GM21737 (cell line): ENCODE measurements at regions not wholly inside any gene's neighbourhood (a gene's known extent, or its start where the extent isn't known, plus 50 kb on each side); places are given as distances from the start of the nearest gene placed in this dataset.

Experiments
- ATAC-seq: cut with Tn5 transposase; IDR thresholded peaks from one replicate; pipeline ENCODE4 v1.9.1; 2021; ENCODE audit warnings: mild to moderate bottlenecking, moderate library complexity; ENCODE audit not compliant: unreplicated experiment

GRCh38 chr3:152185891-152186630, 82.7 kb upstream of the MBNL1 start:
- ATAC-seq = no peak

DNA sequence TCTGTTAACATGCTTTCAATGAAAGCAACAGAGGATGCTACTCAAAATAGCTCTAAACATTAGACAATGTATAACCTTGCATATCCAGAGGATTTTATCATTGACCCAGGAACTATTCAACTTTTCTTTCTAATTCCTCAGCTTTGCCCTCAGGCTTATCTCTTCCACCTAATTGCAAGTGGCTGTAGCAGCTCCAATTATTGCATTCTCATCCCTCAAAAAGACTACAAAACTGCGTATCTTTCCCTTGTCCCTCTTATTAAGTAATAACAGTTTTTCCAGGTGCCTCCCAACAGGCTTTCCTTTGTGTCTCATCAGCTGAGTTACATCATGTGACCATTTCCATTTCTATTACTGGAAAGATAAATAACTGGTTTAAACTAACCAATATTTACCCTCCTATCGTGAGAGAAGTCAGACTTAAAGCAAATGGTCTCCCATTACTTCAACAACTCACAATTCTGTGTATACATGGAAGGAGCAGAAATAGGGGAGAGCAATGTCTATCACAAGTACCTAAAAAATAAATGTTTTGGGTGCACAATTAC, 78.0 kb upstream of the MBNL1 start:
- no peak for ATAC-seq

DNA sequence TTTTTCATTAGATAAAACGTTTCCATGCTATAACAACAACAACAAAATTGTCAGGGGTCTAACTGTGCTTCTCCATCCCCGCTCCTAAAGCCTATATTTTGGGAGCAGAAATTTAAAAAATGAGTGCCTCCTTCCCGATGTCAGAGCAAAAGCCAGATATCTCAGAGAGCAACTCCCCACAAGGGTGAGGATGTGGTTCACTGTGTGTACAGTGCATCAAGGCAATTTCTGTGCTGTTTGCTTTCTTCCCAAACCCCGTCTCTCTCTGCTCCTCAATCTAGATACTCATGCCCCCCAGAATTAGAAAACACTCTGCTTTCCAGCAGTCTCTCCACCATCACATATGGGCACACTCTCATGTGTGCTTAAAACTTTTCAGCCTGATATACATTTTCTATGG, 76.7 kb upstream of the MBNL1 start:
- ATAC-seq = no peak

DNA sequence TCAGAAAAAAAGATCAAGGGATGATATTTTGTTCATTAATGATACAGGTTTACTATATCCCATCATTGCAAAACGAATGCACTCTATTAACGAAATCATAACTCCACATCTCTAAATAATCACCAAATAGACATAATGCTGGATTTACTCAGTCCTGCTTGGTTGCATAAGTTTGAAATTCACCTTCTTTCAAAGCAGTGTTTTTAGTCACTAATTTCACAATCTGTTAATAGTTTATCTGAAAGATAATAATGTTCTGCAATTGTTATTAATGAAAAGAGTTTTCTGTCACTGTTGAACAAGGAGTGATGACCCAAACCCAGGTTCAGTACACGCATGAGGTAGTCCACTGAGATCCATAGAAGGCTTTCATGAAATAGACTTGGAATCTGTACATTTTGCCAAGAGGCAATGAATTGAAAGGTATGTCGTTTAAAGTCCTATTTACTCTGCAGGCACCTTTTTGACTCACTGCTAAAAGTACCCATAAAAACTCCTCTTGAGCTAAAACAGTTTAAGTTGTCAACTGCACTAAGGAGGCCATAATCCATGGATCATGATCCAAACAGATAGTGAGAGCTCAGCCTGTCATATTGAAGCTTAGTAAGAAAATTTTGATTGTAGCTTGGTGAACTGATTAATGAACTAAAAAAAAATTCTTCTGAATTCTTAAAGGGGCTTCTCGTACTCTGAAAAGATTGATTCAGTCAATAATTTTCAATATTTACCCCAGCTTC, 75.6 kb upstream of the MBNL1 start:
- peak; percentile 1 for ATAC-seq

- peak; percentile 55 for ATAC-seq
Measured at GRCh38 chr3:152193673-152194267, 75.0 kb upstream of the MBNL1 start.

GRCh38 chr3:152195206-152195605, 73.5 kb upstream of the MBNL1 start:
- ATAC-seq = no peak

DNA sequence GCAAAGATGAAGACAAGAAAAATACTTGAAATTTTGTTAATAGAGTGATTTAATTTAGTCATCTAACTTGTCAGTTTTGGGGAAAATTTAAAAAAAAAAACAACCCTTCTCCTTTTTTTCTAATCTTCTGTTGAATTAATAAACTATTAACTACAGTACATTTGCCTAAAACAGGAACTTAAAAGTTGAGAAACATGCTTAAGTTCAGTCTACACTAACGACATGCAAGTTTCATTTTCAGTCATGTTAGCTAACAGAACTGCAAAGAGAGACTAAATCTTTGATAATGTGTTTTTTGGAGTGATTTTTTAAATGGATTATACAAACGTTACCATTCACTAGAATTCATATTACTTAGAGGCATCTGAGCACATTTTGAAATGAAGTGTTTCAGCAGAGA, 71.9 kb upstream of the MBNL1 start:
- ATAC-seq = peak; percentile 49

- ATAC-seq = no peak
Measured at GRCh38 chr3:152197451-152197850, 71.3 kb upstream of the MBNL1 start.

- ATAC-seq = no peak
Measured at GRCh38 chr3:152197937-152198336, 70.8 kb upstream of the MBNL1 start.

- no peak for ATAC-seq
Measured at GRCh38 chr3:152198665-152199064, 70.1 kb upstream of the MBNL1 start.

DNA sequence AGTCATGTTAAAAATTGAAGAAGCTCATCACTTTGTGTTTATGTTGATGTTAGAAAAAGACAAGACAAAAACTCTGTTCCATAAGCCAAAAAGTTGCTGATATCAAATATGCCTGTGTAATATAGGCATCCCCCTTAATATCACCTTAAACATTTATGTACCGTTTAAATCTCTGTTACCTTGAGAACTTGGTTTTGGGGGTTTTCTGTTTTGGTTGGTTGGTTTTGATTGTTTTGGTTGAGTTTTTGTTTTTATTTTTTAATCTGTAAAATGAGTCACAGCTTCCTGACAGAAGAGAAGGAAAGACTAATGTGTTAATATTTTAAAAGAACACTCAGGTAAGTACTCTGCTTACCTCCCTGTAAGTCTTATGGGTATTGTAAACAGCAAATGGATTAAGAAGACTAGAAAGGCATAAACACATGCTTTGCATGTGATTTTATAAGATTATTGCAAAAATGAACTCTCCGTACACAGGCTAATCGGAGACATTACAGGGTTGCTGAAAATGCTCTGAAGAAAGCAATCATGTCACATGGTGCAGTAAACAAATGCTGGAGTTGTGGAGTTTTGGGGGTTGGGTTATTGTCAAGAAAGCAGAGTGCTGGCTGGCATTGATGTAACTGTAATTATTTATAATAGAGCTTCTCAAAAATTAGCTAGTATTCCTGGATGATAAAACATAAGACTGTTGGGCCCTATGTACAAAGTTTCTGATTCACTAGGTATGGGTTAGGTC, 69.5 kb upstream of the MBNL1 start:
- no peak for ATAC-seq

GRCh38 chr3:152200476-152201420, 68.0 kb upstream of the MBNL1 start:
- no peak for ATAC-seq

GRCh38 chr3:152202976-152203626, 65.6 kb upstream of the MBNL1 start:
- ATAC-seq = peak; percentile 43

GRCh38 chr3:152203652-152204051, 65.1 kb upstream of the MBNL1 start:
- ATAC-seq = no peak

DNA sequence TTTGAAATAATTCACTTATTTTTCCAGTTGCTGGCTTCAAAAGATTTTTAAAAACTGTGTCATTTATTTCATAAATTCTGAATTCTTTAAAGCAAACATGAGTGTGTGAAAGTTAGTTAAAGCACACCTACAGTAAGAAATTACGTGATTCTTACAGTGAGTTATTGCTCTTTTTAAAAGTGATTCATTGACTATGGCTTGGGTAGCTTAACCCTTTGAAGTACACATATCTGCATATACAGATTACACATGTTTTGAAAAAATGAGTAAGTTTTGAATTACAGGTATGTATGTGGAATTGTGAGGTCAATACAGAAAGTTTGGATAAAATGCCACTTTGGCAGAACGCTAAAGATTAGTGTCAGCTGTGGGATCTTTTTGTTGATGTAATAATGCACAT, 64.5 kb upstream of the MBNL1 start:
- ATAC-seq = no peak

DNA sequence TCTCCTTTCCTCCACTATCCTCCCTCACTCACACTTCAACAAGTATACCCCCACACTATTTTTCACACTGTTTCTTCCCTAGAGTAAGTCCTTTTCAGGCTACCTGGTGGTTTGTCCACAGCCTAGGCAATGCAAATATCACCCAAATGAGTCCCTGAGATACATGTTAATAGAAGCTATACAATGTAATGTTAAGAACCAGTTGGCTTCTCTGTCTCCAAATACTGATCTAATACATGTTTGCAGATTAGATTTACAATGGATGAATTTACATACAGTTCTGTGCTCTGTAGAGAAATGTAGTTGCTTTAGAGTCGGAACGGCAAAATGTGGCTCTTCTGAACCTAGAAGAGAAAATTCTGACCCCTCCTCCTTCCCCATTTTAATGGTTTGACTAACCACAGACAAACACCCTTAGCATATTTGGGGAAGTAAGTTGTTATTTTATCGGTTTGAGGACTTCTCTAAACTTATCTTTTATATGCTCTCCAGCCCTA, 63.6 kb upstream of the MBNL1 start:
- ATAC-seq = peak; percentile 38

GRCh38 chr3:152206243-152206760, 62.4 kb upstream of the MBNL1 start:
- ATAC-seq = no peak

- no peak for ATAC-seq
Measured at GRCh38 chr3:152208439-152208838, 60.3 kb upstream of the MBNL1 start.

- ATAC-seq = no peak
Measured at GRCh38 chr3:152209060-152209459, 59.7 kb upstream of the MBNL1 start.
